Vagina (tissue), 2 donors: ENCODE measurements at regions not wholly inside any gene's neighbourhood (a gene's known extent, or its start where the extent isn't known, plus 50 kb on each side); places are given as distances from the start of the nearest gene placed in this dataset.

Experiments used
- CTCF ChIP-seq, 3 experiments: fragments of 450-650 bp in 2 of 3; fragments of 200-600 bp in 1 of 3; sonication (generic) in 1 of 3; IDR thresholded peaks; one replicate each; pipeline ENCODE4 v1.5.1; 2017 to 2019; ENCODE audit warnings: antibody characterized with exemption in 3 of 3, mild to moderate bottlenecking in 2 of 3, moderate library complexity in 2 of 3
- POLR2A ChIP-seq, 2 donors: fragments of 450-650 bp; IDR thresholded peaks; one replicate each; pipeline ENCODE4 v1.6.1; 2017; ENCODE audit warnings: antibody characterized with exemption in 2 of 2, mild to moderate bottlenecking in 2 of 2, moderate library complexity in 2 of 2
- POLR2AphosphoS5 ChIP-seq, 2 donors: sonication (generic); formaldehyde crosslinking; IDR thresholded peaks; one replicate each; pipeline ENCODE4 v1.9.0; 2017; ENCODE audit warnings: antibody characterized with exemption in 2 of 2, mild to moderate bottlenecking in 2 of 2, low read depth in 1 of 2; ENCODE audit not compliant: insufficient read depth in 1 of 2

- no peak for TF ChIP-seq CTCF (IDR thresholded peaks at IDR 0.05)
- TF ChIP-seq POLR2A (IDR thresholded peaks at IDR 0.05) = no peak
- no peak for TF ChIP-seq POLR2AphosphoS5 (IDR thresholded peaks at IDR 0.05; ENCODE audit: insufficient read depth in 1 of 2, low read depth in 1 of 2)
These were observed 269.4 kb upstream of the NOVA1 start for GRCh38 chr14:26867171-26867757.
